ENCODE measurements at regions not wholly inside any gene's neighbourhood (a gene's known extent, or its start where the extent isn't known, plus 50 kb on each side); places are given as distances from the start of the nearest gene placed in this dataset.

GRCh38 chr3:30945291-30945690 is 50.8 kb upstream of the GADL1 start:
- DNase-seq (ENCODE audit: low spot score) = no peak

GRCh38 chr3:30948426-30948825 is 54.0 kb upstream of the GADL1 start:
- DNase-seq (ENCODE audit: low spot score) = no peak

- DNase-seq (ENCODE audit: low spot score) = no peak
Measured at GRCh38 chr3:30951826-30952225, 57.4 kb upstream of the GADL1 start.

GRCh38 chr3:30952786-30953185 is 58.3 kb upstream of the GADL1 start:
- DNase-seq (ENCODE audit: low spot score) = no peak

- DNase-seq (ENCODE audit: low spot score) = no peak
Measured at GRCh38 chr3:30954426-30954825, 60.0 kb upstream of the GADL1 start.

GRCh38 chr3:30962084-30962483 is 67.6 kb upstream of the GADL1 start:
- DNase-seq (ENCODE audit: low spot score) = no peak

- no peak for DNase-seq (ENCODE audit: low spot score)
Measured at GRCh38 chr3:30962493-30962892, 68.0 kb upstream of the GADL1 start.

- no peak for DNase-seq (ENCODE audit: low spot score)
Measured at GRCh38 chr3:30963223-30963722, 68.8 kb upstream of the GADL1 start.

- no peak for DNase-seq (ENCODE audit: low spot score)
Measured at GRCh38 chr3:30964612-30965011, 70.2 kb upstream of the GADL1 start.

GRCh38 chr3:30966896-30967295 is 72.4 kb upstream of the GADL1 start:
- DNase-seq (ENCODE audit: low spot score) = no peak

- DNase-seq (ENCODE audit: low spot score) = no peak
Measured at GRCh38 chr3:30970183-30970582, 75.7 kb upstream of the GADL1 start.

GRCh38 chr3:30972449-30972848 is 78.0 kb upstream of the GADL1 start:
- DNase-seq (ENCODE audit: low spot score) = no peak

- DNase-seq (ENCODE audit: low spot score) = no peak
Measured at GRCh38 chr3:30974071-30974470, 79.6 kb upstream of the GADL1 start.

GRCh38 chr3:30977592-30977991 is 83.1 kb upstream of the GADL1 start:
- no peak for DNase-seq (ENCODE audit: low spot score)

- no peak for DNase-seq (ENCODE audit: low spot score)
Measured at GRCh38 chr3:30980993-30981392, 86.5 kb upstream of the GADL1 start.

- no peak for DNase-seq (ENCODE audit: low spot score)
Measured at GRCh38 chr3:30982416-30983075, 88.1 kb upstream of the GADL1 start.

- no peak for DNase-seq (ENCODE audit: low spot score)
Measured at GRCh38 chr3:30984855-30985749, 90.6 kb upstream of the GADL1 start.

GRCh38 chr3:30986551-30986950 is 92.1 kb upstream of the GADL1 start:
- DNase-seq (ENCODE audit: low spot score) = no peak

- DNase-seq (ENCODE audit: low spot score) = no peak
Measured at GRCh38 chr3:30988769-30989168, 94.3 kb upstream of the GADL1 start.

- DNase-seq (ENCODE audit: low spot score) = no peak
Measured at GRCh38 chr3:30989276-30990030, 95.0 kb upstream of the GADL1 start.

- DNase-seq (ENCODE audit: low spot score) = no peak
Measured at GRCh38 chr3:30996467-30996866, 102.0 kb upstream of the GADL1 start.

- no peak for DNase-seq (ENCODE audit: low spot score)
Measured at GRCh38 chr3:31002730-31003129, 108.3 kb upstream of the GADL1 start.

Measured in HT-29 (cell line).